H1 (cell line): ENCODE measurements at regions not wholly inside any gene's neighbourhood (a gene's known extent, or its start where the extent isn't known, plus 50 kb on each side); places are given as distances from the start of the nearest gene placed in this dataset.
"Not testable (repeated sequence)": the region's sequence is repeated elsewhere in the genome, so short reads cannot be mapped to it uniquely, and the experiment has no call there.

Experiments
- CTCF ChIA-PET: fragments of 300-600 bp; sonication (Branson Sonifier 250); formaldehyde crosslinking; loops from one replicate; lab custom pipeline; 2021; ENCODE audit not compliant: partially characterized antibody; lab: Charles Lee
- POLR2A ChIA-PET: fragments of 300-600 bp; sonication (Branson Sonifier 250); formaldehyde crosslinking; loops from one replicate; lab custom pipeline; 2021; ENCODE audit warnings: inconsistent platforms; ENCODE audit not compliant: partially characterized antibody; lab: Charles Lee
- DNase-seq, 2 experiments: peaks; one replicate each; pipeline versions ENCODE4 v3.0.0 to v3.0.0-alpha.2; 2010 to 2022; ENCODE audit warnings: low spot score in 2 of 2, low read depth in 1 of 2, mixed read lengths in 1 of 2
- FAIRE-seq: peaks from 2 replicates; lab custom pipeline; 2011; peaks lifted over from hg19 to GRCh38; lab: Jason Lieb, UNC
- H2AFZ ChIP-seq: 2 replicates; pipeline ENCODE4 v1.8.1; 2012; ENCODE audit warnings: low read length, inconsistent platforms
- H2AK5ac ChIP-seq: 2 replicates; pipeline ENCODE4 v1.6.1; 2013; ENCODE audit warnings: low read depth, low read length
- H2BK120ac ChIP-seq: replicated peaks from 2 replicates; pipeline ENCODE3; 2013; ENCODE audit warnings: low read depth, low read length, inconsistent platforms
- H2BK12ac ChIP-seq: 2 replicates; pipeline ENCODE4 v1.6.1; 2013; ENCODE audit warnings: low read depth, low read length
- H2BK15ac ChIP-seq: 2 replicates; pipeline ENCODE4 v1.6.1; 2013; ENCODE audit warnings: low read length
- H2BK20ac ChIP-seq: 2 replicates; pipeline ENCODE4 v1.6.1; 2013; ENCODE audit warnings: low read length
- H2BK5ac ChIP-seq: 2 replicates; pipeline ENCODE4 v1.6.1; 2013; ENCODE audit warnings: low read depth, low read length
- H3K14ac ChIP-seq: 2 replicates; pipeline ENCODE4 v1.6.1; 2013; ENCODE audit warnings: inconsistent platforms; ENCODE audit not compliant: insufficient read length
- H3K18ac ChIP-seq: 2 replicates; pipeline ENCODE4 v1.6.1; 2013; ENCODE audit warnings: low read length; ENCODE audit errors: extremely low read depth
- H3K23ac ChIP-seq: 2 replicates; pipeline ENCODE4 v1.6.1; 2013; ENCODE audit warnings: inconsistent platforms; ENCODE audit not compliant: insufficient read length
- H3K23me2 ChIP-seq: 2 replicates; pipeline ENCODE4 v1.6.1; 2013; ENCODE audit warnings: low read depth, low read length
- H3K27ac ChIP-seq: 2 replicates; pipeline ENCODE4 v1.6.1; 2011; ENCODE audit warnings: low read depth, low read length, inconsistent platforms
- H3K27me3 ChIP-seq, 4 experiments: replicated peaks in 1 of 4; 1 replicate in 1 of 4; 2 replicates in 3 of 4; pipeline versions ENCODE4 v1.6.1 to v1.8.1; 2011 to 2013; ENCODE audit warnings: low read length in 3 of 4, mild to moderate bottlenecking in 3 of 4, inconsistent platforms in 2 of 4, mixed read lengths in 2 of 4, moderate library complexity in 1 of 4; ENCODE audit not compliant: control insufficient read depth in 3 of 4, insufficient read depth in 3 of 4; ENCODE audit errors: extremely low read depth in 1 of 4
- H3K36me3 ChIP-seq, 4 experiments: 2 replicates each; pipeline versions ENCODE4 v1.6.1 to v1.8.1; 2011 to 2013; ENCODE audit warnings: mild to moderate bottlenecking in 4 of 4, low read length in 3 of 4, moderate library complexity in 2 of 4, control low read depth in 1 of 4, inconsistent platforms in 1 of 4; ENCODE audit not compliant: insufficient read depth in 4 of 4, control insufficient read depth in 2 of 4
- H3K4ac ChIP-seq: replicated peaks from 2 replicates; pipeline ENCODE3; 2013; ENCODE audit warnings: low read length, low read depth, mixed read lengths, inconsistent platforms; ENCODE audit not compliant: insufficient read length
- H3K4me1 ChIP-seq, 4 experiments: replicated peaks in 1 of 4; 1 replicate in 1 of 4; 2 replicates in 3 of 4; pipeline versions ENCODE4 v1.6.1 to v1.8.1; 2011 to 2013; ENCODE audit warnings: low read length in 3 of 4, inconsistent platforms in 2 of 4, mixed read lengths in 1 of 4; ENCODE audit not compliant: insufficient read depth in 4 of 4, control insufficient read depth in 3 of 4
- H3K4me2 ChIP-seq, 2 experiments: 2 replicates each; pipeline versions ENCODE4 v1.6.1 to v1.8.1; 2011 to 2013; ENCODE audit warnings: low read depth in 2 of 2, low read length in 2 of 2, control low read depth in 1 of 2, inconsistent platforms in 1 of 2, mild to moderate bottlenecking in 1 of 2; ENCODE audit not compliant: insufficient read depth in 1 of 2
- H3K4me3 ChIP-seq, 4 experiments: fragments of 200-600, 300-600 bp in 1 of 4; sonication (generic), shearing (Covaris generic), sonication (Bioruptor Twin) in 1 of 4; 2 replicates each; pipeline versions ENCODE4 v1.5.1 to v1.8.1; 2011 to 2016; ENCODE audit warnings: low read length in 4 of 4, low read depth in 3 of 4, control low read depth in 2 of 4, inconsistent platforms in 2 of 4, mild to moderate bottlenecking in 2 of 4, mixed read lengths in 1 of 4, moderate library complexity in 1 of 4; ENCODE audit not compliant: insufficient read depth in 2 of 4; ENCODE audit errors: extremely low read depth in 1 of 4
- H3K56ac ChIP-seq: replicated peaks from 2 replicates; pipeline ENCODE3; 2013; ENCODE audit warnings: low read depth, mild to moderate bottlenecking, mixed read lengths, low read length, inconsistent platforms; ENCODE audit not compliant: insufficient read length
- H3K79me1 ChIP-seq: 2 replicates; pipeline ENCODE4 v1.6.1; 2013; ENCODE audit warnings: low read depth, low read length, control low read depth
- H3K79me2 ChIP-seq, 2 experiments: 2 replicates each; pipeline versions ENCODE4 v1.6.1 to v1.8.1; 2012 to 2013; ENCODE audit warnings: low read length in 2 of 2, mild to moderate bottlenecking in 2 of 2, inconsistent platforms in 1 of 2; ENCODE audit not compliant: insufficient read depth in 2 of 2, control insufficient read depth in 1 of 2
- H3K9ac ChIP-seq, 4 experiments: replicated peaks in 1 of 4; 1 replicate in 1 of 4; 2 replicates in 3 of 4; pipeline versions ENCODE4 v1.6.1 to v1.8.1; 2011 to 2013; ENCODE audit warnings: low read depth in 3 of 4, low read length in 3 of 4, control low read depth in 2 of 4, mild to moderate bottlenecking in 2 of 4, moderate library complexity in 2 of 4, inconsistent platforms in 1 of 4; ENCODE audit errors: extremely low read depth in 1 of 4
- H3K9me3 ChIP-seq, 2 experiments: 2 replicates each; pipeline versions ENCODE4 v1.6.1 to v1.8.1; 2012 to 2013; ENCODE audit warnings: mild to moderate bottlenecking in 2 of 2, moderate library complexity in 2 of 2, control low read depth in 1 of 2, inconsistent platforms in 1 of 2, low read depth in 1 of 2, low read length in 1 of 2, mixed read lengths in 1 of 2; ENCODE audit not compliant: insufficient read depth in 2 of 2
- H4K20me1 ChIP-seq, 2 experiments: replicated peaks in 1 of 2; 2 replicates each; pipeline versions ENCODE3 to v1.8.1; 2011 to 2013; ENCODE audit warnings: inconsistent platforms in 2 of 2, low read length in 2 of 2, mild to moderate bottlenecking in 1 of 2; ENCODE audit not compliant: insufficient read depth in 2 of 2, control insufficient read depth in 1 of 2
- H4K5ac ChIP-seq: 2 replicates; pipeline ENCODE4 v1.6.1; 2013; ENCODE audit warnings: low read length, low read depth, mixed read lengths, inconsistent platforms; ENCODE audit not compliant: insufficient read length
- H4K8ac ChIP-seq: 2 replicates; pipeline ENCODE4 v1.8.0; 2013; ENCODE audit warnings: mild to moderate bottlenecking, moderate library complexity, low read length, inconsistent platforms; ENCODE audit not compliant: insufficient read depth; ENCODE audit errors: extremely low read depth
- H4K91ac ChIP-seq: replicated peaks from 2 replicates; pipeline ENCODE3; 2013; ENCODE audit warnings: low read length, mixed read lengths, inconsistent platforms; ENCODE audit not compliant: insufficient read length
- RAD21 ChIP-seq, 2 experiments: IDR thresholded peaks in 1 of 2; conservative IDR thresholded peaks in 1 of 2; 2 replicates each; pipeline ENCODE4 v1.6.1; 2011; ENCODE audit warnings: low read depth in 2 of 2, low read length in 2 of 2, improper control_type of control experiment in 1 of 2, inconsistent platforms in 1 of 2, mild to moderate bottlenecking in 1 of 2, moderate library complexity in 1 of 2
- WGBS, 2 experiments: shearing (Covaris generic) in 1 of 2; methylation state at CpG; one replicate each; pipeline versions ENCODE4 v1.1.6 to v1.1.7; 2013 to 2015; ENCODE audit warnings: low lambda C conversion rate in 2 of 2, mixed read lengths in 2 of 2, inconsistent platforms in 1 of 2, low coverage in 1 of 2, missing lambda C conversion rate in 1 of 2; ENCODE audit not compliant: insufficient replicate concordance in 2 of 2, insufficient coverage in 1 of 2, insufficient read length in 1 of 2; ENCODE audit errors: extremely low coverage in 1 of 2, missing lambda C conversion rate in 1 of 2; 5-methylcytosine and 5-hydroxymethylcytosine counted together
- TF ChIP-seq, protein P1 (sequence below), 3 experiments: IDR thresholded peaks; 1 replicate in 2 of 3; 2 replicates in 1 of 3; pipeline versions ENCODE4 v1.5.1 to v1.6.1; 2011; ENCODE audit warnings: low read length in 3 of 3, mild to moderate bottlenecking in 3 of 3, inconsistent platforms in 2 of 3, low read depth in 1 of 3, moderate library complexity in 1 of 3; ENCODE audit not compliant: insufficient read depth in 1 of 3; ENCODE audit errors: control extremely low read depth in 1 of 3

DNA sequence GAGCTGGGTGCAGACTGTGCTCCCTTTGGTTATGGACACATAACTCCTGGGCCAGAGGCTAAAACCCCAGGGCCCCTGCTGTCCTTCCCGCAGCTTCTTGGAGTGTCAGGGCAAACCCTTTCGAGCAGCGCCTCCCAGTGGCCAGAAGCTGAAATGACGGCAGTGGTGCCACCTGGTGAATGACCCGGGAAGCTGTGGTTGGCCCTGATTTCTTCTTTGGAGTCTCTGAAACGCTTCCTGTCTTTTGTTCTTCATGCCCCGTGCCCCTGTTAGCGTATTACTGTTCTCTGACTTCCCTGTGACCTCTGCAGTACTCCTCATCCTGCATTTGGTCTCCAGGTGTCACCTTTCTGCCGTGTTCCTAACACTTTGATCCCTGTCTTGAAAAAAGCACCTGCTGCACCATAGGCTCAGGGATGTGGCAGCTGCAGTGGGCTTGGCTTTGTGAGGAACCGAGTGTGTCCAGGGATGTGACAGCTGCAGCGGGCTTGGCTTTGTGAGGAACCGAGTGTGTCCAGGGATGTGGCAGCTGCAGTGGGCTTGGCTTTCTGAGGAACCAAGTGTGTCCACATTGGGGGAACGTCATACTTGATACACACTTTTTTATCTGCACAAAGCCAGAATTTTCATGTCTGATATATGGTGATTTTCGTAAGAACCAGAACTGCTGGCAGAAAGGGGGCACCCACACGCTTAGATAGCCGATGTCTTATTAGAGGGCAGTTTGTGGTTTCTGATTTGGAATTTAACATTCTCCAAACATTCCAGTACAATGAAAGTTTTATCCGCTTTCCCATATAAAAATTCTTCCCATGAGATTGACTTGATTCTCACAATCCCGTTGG lies 241.8 kb upstream of the FRG2C start:
- H3K23ac ChIP-seq, H3K4ac ChIP-seq, H2BK20ac ChIP-seq, H4K5ac ChIP-seq, FAIRE-seq, H3K79me1 ChIP-seq, H3K4me3 ChIP-seq, H2AFZ ChIP-seq, H3K79me2 ChIP-seq, H4K91ac ChIP-seq, H3K14ac ChIP-seq: not testable (repeated sequence)
- peak in 1 of 2 experiments; percentile 89 for DNase-seq
- WGBS, 2 experiments: 60% methylated on average over 17 of the region's 18 CpGs; no CpG with 5 or more reads in 1 of the 2 experiments
- TF ChIP-seq, protein P1, sequence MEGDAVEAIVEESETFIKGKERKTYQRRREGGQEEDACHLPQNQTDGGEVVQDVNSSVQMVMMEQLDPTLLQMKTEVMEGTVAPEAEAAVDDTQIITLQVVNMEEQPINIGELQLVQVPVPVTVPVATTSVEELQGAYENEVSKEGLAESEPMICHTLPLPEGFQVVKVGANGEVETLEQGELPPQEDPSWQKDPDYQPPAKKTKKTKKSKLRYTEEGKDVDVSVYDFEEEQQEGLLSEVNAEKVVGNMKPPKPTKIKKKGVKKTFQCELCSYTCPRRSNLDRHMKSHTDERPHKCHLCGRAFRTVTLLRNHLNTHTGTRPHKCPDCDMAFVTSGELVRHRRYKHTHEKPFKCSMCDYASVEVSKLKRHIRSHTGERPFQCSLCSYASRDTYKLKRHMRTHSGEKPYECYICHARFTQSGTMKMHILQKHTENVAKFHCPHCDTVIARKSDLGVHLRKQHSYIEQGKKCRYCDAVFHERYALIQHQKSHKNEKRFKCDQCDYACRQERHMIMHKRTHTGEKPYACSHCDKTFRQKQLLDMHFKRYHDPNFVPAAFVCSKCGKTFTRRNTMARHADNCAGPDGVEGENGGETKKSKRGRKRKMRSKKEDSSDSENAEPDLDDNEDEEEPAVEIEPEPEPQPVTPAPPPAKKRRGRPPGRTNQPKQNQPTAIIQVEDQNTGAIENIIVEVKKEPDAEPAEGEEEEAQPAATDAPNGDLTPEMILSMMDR (IDR thresholded peaks at IDR 0.05; ENCODE audit: control extremely low read depth in 1 of 3, insufficient read depth in 1 of 3, low read depth in 1 of 3, low read length in 3 of 3): peak; percentile 38 to 84 (median 67)
- peak; percentile 58 to 59 for TF ChIP-seq RAD21 (IDR thresholded peaks at IDR 0.05 in 1 of 2, conservative IDR thresholded peaks at IDR 0.05 in 1 of 2; ENCODE audit: low read depth in 2 of 2, low read length in 2 of 2)
- TF ChIP-seq, all 59 proteins: peak for 2; not testable (repeated sequence) for 57
- H2AK5ac ChIP-seq, H3K4me1 ChIP-seq, H3K56ac ChIP-seq, H2BK120ac ChIP-seq, POLR2A ChIA-PET, H3K36me3 ChIP-seq, H4K20me1 ChIP-seq, H3K9ac ChIP-seq, H3K9me3 ChIP-seq, H3K27ac ChIP-seq, H3K23me2 ChIP-seq, H2BK15ac ChIP-seq, H4K8ac ChIP-seq, H3K27me3 ChIP-seq, H2BK5ac ChIP-seq, H2BK12ac ChIP-seq, H3K4me2 ChIP-seq, H3K18ac ChIP-seq: not testable (repeated sequence)
- CTCF ChIA-PET: interaction anchor here (0.7 to 3.5 kb wide), 14 partner anchors 27 to 231 kb away, joined by 3 to 14 read pairs (median 4); no protein-coding TSS in a partner anchor
